DMS53 treated with DMSO at 0.1 percent for 48 hours (cell line): ENCODE measurements at regions not wholly inside any gene's neighbourhood (a gene's known extent, or its start where the extent isn't known, plus 50 kb on each side); places are given as distances from the start of the nearest gene placed in this dataset.
"Not testable (repeated sequence)": the region's sequence is repeated elsewhere in the genome, so short reads cannot be mapped to it uniquely, and the experiment has no call there.

ENCODE experiments used
- DNase-seq: peaks from one replicate; lab custom pipeline; 2025; ENCODE audit not compliant: unreplicated experiment; lab: John Stamatoyannopoulos, UW

- DNase-seq, result no peak
Observed at GRCh38 chr12:70069221-70070105, 173.8 kb upstream of the CNOT2 start.

- DNase-seq, result no peak
Observed at GRCh38 chr12:70070494-70071007, 172.7 kb upstream of the CNOT2 start.

- DNase-seq, result no peak
Observed at GRCh38 chr12:70074510-70074909, 168.7 kb upstream of the CNOT2 start.

- no peak for DNase-seq
Observed at GRCh38 chr12:70077441-70077840, 165.8 kb upstream of the CNOT2 start.

GRCh38 chr12:70078161-70078560, 165.1 kb upstream of the CNOT2 start:
- no peak for DNase-seq

GRCh38 chr12:70080566-70080965, 162.7 kb upstream of the CNOT2 start:
- DNase-seq, result no peak

- no peak for DNase-seq
Observed at GRCh38 chr12:70082997-70083676, 160.1 kb upstream of the CNOT2 start.

GRCh38 chr12:70083677-70084020, 159.6 kb upstream of the CNOT2 start:
- DNase-seq, result no peak

- DNase-seq, result not testable (repeated sequence)
Observed at GRCh38 chr12:70086372-70086771, 156.9 kb upstream of the CNOT2 start.

- DNase-seq, result no peak
Observed at GRCh38 chr12:70091021-70091521, 152.2 kb upstream of the CNOT2 start.

GRCh38 chr12:70094467-70094866, 148.8 kb upstream of the CNOT2 start:
- DNase-seq, result no peak

- no peak for DNase-seq
Observed at GRCh38 chr12:70096759-70097410, 146.3 kb upstream of the CNOT2 start.

- DNase-seq, result no peak
Observed at GRCh38 chr12:70101064-70101463, 142.2 kb upstream of the CNOT2 start.

GRCh38 chr12:70106347-70106746, 136.9 kb upstream of the CNOT2 start:
- DNase-seq, result no peak

GRCh38 chr12:70110085-70110484, 133.1 kb upstream of the CNOT2 start:
- DNase-seq, result no peak

- DNase-seq, result no peak
Observed at GRCh38 chr12:70117670-70118069, 125.6 kb upstream of the CNOT2 start.

GRCh38 chr12:70120970-70121369, 122.3 kb upstream of the CNOT2 start:
- no peak for DNase-seq

- DNase-seq, result no peak
Observed at GRCh38 chr12:70121562-70121961, 121.7 kb upstream of the CNOT2 start.

- no peak for DNase-seq
Observed at GRCh38 chr12:70122804-70123203, 120.4 kb upstream of the CNOT2 start.

- no peak for DNase-seq
Observed at GRCh38 chr12:70149013-70149412, 94.2 kb upstream of the CNOT2 start.

- DNase-seq, result no peak
Observed at GRCh38 chr12:70149665-70150064, 93.6 kb upstream of the CNOT2 start.

- DNase-seq, result no peak
Observed at GRCh38 chr12:70150230-70150629, 93.0 kb upstream of the CNOT2 start.
